GM18517 (cell line): ENCODE measurements at regions not wholly inside any gene's neighbourhood (a gene's known extent, or its start where the extent isn't known, plus 50 kb on each side); places are given as distances from the start of the nearest gene placed in this dataset.

ENCODE experiments used
- ATAC-seq: cut with Tn5 transposase; IDR thresholded peaks from one replicate; pipeline ENCODE4 v1.9.1; 2021; ENCODE audit warnings: mild to moderate bottlenecking, moderate library complexity; ENCODE audit not compliant: unreplicated experiment

DNA sequence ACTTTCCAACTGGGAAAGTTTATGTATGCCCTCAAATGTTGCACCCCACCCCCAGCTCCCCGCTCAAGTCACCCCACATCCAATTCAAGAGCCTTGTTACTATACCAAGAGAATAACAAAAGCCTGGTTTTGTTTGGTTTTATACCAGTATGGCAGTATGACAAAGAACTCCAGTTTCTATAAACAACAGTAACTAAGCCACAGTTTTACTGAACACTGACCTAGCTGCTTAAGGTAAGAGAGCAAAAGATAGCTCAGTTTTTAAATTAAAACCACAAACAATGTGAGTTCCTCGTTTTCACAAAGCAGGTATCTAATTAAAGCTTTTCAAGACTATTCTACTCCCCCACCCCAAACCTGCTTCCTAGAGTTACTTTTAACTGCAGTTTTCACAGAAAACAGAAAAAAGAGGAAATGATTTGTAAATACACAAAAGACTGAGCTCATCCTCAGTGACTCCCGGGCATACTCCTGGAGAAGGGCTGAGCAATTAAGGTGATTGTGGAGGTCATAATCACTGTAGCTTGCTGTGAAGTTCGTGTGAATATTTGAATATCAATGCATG, 59.3 kb upstream of the LHX8 start:
- ATAC-seq: no peak

DNA sequence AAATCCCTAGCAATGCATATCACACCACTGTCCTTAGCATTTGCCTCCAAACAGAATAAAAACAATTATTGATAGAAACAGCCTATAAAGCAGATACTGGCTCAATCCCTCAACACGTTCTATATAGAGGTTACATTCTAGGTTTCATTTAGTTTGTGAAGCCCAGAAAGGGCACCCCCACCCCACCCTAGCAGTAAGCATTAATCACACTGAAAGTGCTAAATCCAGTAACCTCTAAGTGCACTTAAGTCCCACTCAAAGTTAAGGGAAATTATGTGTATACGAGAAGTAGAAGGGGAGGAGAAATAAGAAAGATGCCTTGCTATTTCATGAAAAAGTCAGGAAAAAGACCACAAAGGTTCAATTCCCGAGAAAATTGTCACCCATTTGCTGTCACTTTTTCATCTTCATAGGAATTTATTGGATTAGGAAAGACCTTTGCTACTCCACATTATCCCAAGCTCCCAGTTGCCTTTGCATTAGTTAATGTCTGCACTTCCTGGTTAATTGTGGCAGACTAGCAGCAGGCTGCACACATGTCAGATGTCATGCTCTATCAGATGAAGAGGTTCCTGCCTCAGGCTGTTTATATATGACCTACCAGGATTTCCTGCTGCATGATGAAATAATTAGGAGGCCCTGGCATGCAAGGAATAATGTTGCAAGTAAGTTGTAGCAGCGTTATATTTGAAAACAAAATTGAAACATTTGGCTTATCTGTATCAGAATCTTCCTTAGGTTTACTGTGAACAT, 54.5 kb upstream of the LHX8 start:
- no peak for ATAC-seq

DNA sequence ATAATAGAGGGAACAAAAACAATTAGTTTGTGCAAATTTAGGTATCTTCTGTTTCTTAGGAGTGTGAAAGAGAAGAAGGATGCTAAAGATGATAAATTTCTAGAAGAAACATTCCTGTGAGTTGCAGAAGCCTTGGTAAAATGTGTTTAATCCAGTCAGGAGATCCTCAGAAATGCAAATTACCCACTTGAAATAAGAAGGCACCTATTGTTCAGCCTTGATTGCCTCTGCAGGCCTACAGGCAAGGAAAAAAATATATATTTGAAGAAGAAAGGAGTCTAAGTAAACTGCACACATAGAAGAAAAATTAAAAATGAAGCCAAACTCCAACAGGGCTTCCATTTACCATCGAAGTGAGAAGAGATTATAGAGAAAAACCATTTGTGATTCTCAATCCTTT, 51.0 kb upstream of the LHX8 start:
- no peak for ATAC-seq

DNA sequence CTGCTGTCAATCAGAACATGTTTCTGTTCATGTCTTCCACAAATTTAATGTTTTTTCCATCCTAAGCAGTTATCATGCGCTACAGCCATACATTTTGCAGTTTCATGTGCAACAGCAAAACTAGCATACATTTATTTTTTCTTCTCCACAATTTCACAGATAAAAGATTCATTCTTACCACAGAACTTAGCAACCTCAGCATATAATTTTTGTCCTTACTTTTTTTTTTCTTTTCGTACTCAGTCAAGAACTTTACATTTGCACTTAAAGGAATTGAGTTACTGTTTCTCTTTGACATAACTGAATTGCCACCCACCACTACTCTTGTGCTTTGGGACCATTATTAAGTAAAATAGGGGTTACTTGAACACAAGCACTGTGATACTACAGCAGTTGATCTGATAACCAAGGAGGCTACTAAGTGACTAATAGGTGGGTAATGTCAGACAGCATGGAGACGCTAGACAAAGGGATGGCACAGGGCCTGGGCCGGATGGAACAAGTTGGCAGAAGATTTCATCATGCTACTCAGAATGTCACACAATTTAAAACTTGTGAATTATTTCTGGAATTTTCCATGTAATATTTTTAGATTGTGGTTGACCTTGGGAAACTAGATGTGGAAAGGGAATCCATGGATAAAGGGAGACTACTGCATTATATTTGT, 50.2 kb upstream of the LHX8 start:
- ATAC-seq: no peak
